Neural progenitor cell (in vitro differentiated cells): ENCODE measurements at regions not wholly inside any gene's neighbourhood (a gene's known extent, or its start where the extent isn't known, plus 50 kb on each side); places are given as distances from the start of the nearest gene placed in this dataset.

ENCODE experiments used
- DNase-seq: peaks from one replicate; pipeline ENCODE4 v3.0.0-alpha.2; 2016; ENCODE audit warnings: low spot score
- H2AFZ ChIP-seq: fragments of 200-600 bp; sonication (generic); replicated peaks from 2 replicates; pipeline ENCODE4 v1.6.1; 2016; ENCODE audit warnings: antibody characterized with exemption
- H3F3A ChIP-seq: fragments of 200-600 bp; sonication (generic); 2 replicates; pipeline ENCODE4 v1.6.1; 2016; ENCODE audit warnings: antibody characterized with exemption, low read depth
- H3K27ac ChIP-seq: fragments of 200-600 bp; sonication (generic); 2 replicates; pipeline ENCODE4 v1.5.1; 2016; ENCODE audit warnings: mild to moderate bottlenecking
- H3K27me3 ChIP-seq: fragments of 200-600 bp; sonication (generic); 2 replicates; pipeline ENCODE4 v1.6.1; 2016; ENCODE audit warnings: mild to moderate bottlenecking, moderate library complexity
- H3K36me3 ChIP-seq: fragments of 200-600 bp; sonication (generic); 2 replicates; pipeline ENCODE4 v1.5.1; 2016
- H3K4me1 ChIP-seq: fragments of 200-600 bp; sonication (generic); 2 replicates; pipeline ENCODE4 v1.6.1; 2016; ENCODE audit warnings: mixed run types
- H3K4me2 ChIP-seq: fragments of 200-600 bp; sonication (generic); 2 replicates; pipeline ENCODE4 v1.6.1; 2016
- H3K4me3 ChIP-seq: fragments of 200-600 bp; sonication (generic); 2 replicates; pipeline ENCODE4 v1.5.1; 2016
- H3K79me2 ChIP-seq: fragments of 200-600 bp; sonication (generic); 2 replicates; pipeline ENCODE4 v1.6.1; 2016; ENCODE audit warnings: low read depth
- H3K9ac ChIP-seq: fragments of 200-600 bp; sonication (generic); 2 replicates; pipeline ENCODE4 v1.6.1; 2016
- H3K9me3 ChIP-seq: fragments of 200-600 bp; sonication (generic); 2 replicates; pipeline ENCODE4 v1.5.1; 2016; ENCODE audit warnings: low read depth
- H4K20me1 ChIP-seq: fragments of 200-600 bp; sonication (generic); 2 replicates; pipeline ENCODE4 v1.6.1; 2016; ENCODE audit warnings: low read depth
- H3K27ac Mint-ChIP-seq: 3 replicates; pipeline ENCODE4 v1.8.0; 2021; ENCODE audit warnings: mixed read lengths
- H3K27me3 Mint-ChIP-seq: 2 replicates; pipeline ENCODE4 v1.8.0; 2022; ENCODE audit warnings: low read depth, mild to moderate bottlenecking, inconsistent platforms, moderate library complexity, mixed read lengths; ENCODE audit not compliant: insufficient read depth
- H3K36me3 Mint-ChIP-seq: 3 replicates; pipeline ENCODE4 v1.8.0; 2021; ENCODE audit warnings: mixed read lengths
- H3K4me1 Mint-ChIP-seq: 3 replicates; pipeline ENCODE4 v1.8.0; 2021; ENCODE audit warnings: mixed read lengths
- H3K4me3 Mint-ChIP-seq: 3 replicates; pipeline ENCODE4 v1.8.0; 2021; ENCODE audit warnings: mild to moderate bottlenecking, moderate library complexity, mixed read lengths
- H3K9me3 Mint-ChIP-seq: 3 replicates; pipeline ENCODE4 v1.8.0; 2020; ENCODE audit warnings: mixed read lengths
- EZH2 ChIP-seq: fragments of 200-600 bp; sonication (generic); IDR thresholded peaks from 2 replicates; pipeline ENCODE4 v1.6.1; 2017; ENCODE audit warnings: antibody characterized with exemption, mild to moderate bottlenecking, moderate library complexity
- EZH2phosphoT487 ChIP-seq: fragments of 200-600 bp; sonication (generic); IDR thresholded peaks from 2 replicates; pipeline ENCODE4 v1.6.1; 2017; ENCODE audit warnings: antibody characterized with exemption
- TF ChIP-seq, protein P1 (sequence below): fragments of 200-600 bp; sonication (generic); IDR thresholded peaks from 2 replicates; pipeline ENCODE4 v1.5.1; 2017; ENCODE audit warnings: antibody characterized with exemption, mild to moderate bottlenecking

GRCh38 chr20:6836821-6837374 lies 69.4 kb downstream of the BMP2 start:
- H3K4me1 Mint-ChIP-seq, result peaks cover 18% of the 10 kb centered on the region
- H2AFZ ChIP-seq, result peak overlapping the region; percentile 4

DNA sequence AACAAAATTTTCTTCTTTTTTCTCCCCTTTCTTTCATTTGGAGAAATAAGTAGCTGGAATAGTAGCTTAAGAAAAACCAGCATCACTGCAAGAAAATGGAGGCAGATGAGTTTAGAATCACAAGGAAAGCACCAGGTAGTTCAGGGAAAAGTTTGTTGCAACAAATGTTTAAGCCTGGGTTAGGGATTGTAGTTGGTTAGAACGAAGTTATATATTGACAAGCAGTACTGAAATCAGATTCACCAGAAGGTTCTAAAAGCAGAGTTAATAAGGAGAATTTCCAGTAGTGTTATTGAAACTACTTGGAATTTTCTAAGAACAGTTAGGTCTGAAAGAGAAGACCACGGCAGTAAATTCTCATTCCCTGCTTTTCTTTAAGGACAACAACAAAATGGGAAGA lies 70.2 kb downstream of the BMP2 start:
- no peaks in the 10 kb centered on the region for H4K20me1 ChIP-seq
- Mint-ChIP-seq H3K36me3 (no peaks in the 10 kb centered on the region), H3K9me3 (no peaks in the 10 kb centered on the region), H3K27me3 (peaks cover 12% of the 10 kb centered on the region), H3K4me1 (peaks cover 18% of the 10 kb centered on the region), H3K4me3 (no peak overlapping the region), H3K27ac (no peak overlapping the region)
- TF ChIP-seq EZH2, result no peak
- TF ChIP-seq, protein P1, sequence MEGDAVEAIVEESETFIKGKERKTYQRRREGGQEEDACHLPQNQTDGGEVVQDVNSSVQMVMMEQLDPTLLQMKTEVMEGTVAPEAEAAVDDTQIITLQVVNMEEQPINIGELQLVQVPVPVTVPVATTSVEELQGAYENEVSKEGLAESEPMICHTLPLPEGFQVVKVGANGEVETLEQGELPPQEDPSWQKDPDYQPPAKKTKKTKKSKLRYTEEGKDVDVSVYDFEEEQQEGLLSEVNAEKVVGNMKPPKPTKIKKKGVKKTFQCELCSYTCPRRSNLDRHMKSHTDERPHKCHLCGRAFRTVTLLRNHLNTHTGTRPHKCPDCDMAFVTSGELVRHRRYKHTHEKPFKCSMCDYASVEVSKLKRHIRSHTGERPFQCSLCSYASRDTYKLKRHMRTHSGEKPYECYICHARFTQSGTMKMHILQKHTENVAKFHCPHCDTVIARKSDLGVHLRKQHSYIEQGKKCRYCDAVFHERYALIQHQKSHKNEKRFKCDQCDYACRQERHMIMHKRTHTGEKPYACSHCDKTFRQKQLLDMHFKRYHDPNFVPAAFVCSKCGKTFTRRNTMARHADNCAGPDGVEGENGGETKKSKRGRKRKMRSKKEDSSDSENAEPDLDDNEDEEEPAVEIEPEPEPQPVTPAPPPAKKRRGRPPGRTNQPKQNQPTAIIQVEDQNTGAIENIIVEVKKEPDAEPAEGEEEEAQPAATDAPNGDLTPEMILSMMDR, result no peak
- TF ChIP-seq EZH2phosphoT487, result no peak
- H3F3A ChIP-seq, result peaks cover 13% of the 10 kb centered on the region
- no peaks in the 10 kb centered on the region for H3K79me2 ChIP-seq
- peaks cover 28% of the 10 kb centered on the region for H3K4me1 ChIP-seq
- H3K36me3 ChIP-seq, result no peaks in the 10 kb centered on the region
- no peak overlapping the region for H3K9ac ChIP-seq
- no peak overlapping the region for H3K4me3 ChIP-seq
- peak overlapping the region; percentile 15 for H3K4me2 ChIP-seq
- no peak overlapping the region for H3K27ac ChIP-seq
- peak overlapping the region; percentile 22 for H2AFZ ChIP-seq
- no peaks in the 10 kb centered on the region for H3K9me3 ChIP-seq
- no peaks in the 10 kb centered on the region for H3K27me3 ChIP-seq
- DNase-seq, result no peak

More at GRCh38 chr20:6836821-6837374, 69.4 kb downstream of the BMP2 start:
- Mint-ChIP-seq H3K36me3 (no peaks in the 10 kb centered on the region), H3K27me3 (peaks cover 11% of the 10 kb centered on the region), H3K27ac (no peak overlapping the region), H3K9me3 (no peaks in the 10 kb centered on the region), H3K4me3 (no peak overlapping the region)
- Histone ChIP-seq H3K27ac (no peak overlapping the region), H3K4me3 (no peak overlapping the region), H3F3A (peaks cover 13% of the 10 kb centered on the region), H3K9me3 (no peaks in the 10 kb centered on the region), H3K27me3 (no peaks in the 10 kb centered on the region), H3K9ac (no peak overlapping the region), H3K36me3 (no peaks in the 10 kb centered on the region), H4K20me1 (no peaks in the 10 kb centered on the region), H3K4me2 (peak overlapping the region; percentile 15), H3K79me2 (no peaks in the 10 kb centered on the region), H3K4me1 (peaks cover 28% of the 10 kb centered on the region)
- no peak for DNase-seq
- TF ChIP-seq EZH2 (no peak), EZH2phosphoT487 (no peak)
- TF ChIP-seq, protein P1, result no peak

- Histone ChIP-seq H3K79me2 (no peaks in the 10 kb centered on the region), H3K4me3 (no peak overlapping the region), H3K9ac (no peak overlapping the region), H2AFZ (peak overlapping the region; percentile 22), H3F3A (peaks cover 13% of the 10 kb centered on the region), H3K27me3 (no peaks in the 10 kb centered on the region), H3K4me1 (peaks cover 28% of the 10 kb centered on the region), H3K9me3 (no peaks in the 10 kb centered on the region), H3K36me3 (no peaks in the 10 kb centered on the region), H3K27ac (no peak overlapping the region), H4K20me1 (no peaks in the 10 kb centered on the region), H3K4me2 (peak overlapping the region; percentile 15)
- H3K27ac Mint-ChIP-seq, result no peak overlapping the region
- peaks cover 18% of the 10 kb centered on the region for H3K4me1 Mint-ChIP-seq
- TF ChIP-seq EZH2 (no peak), EZH2phosphoT487 (no peak)
- TF ChIP-seq, protein P1, result no peak
- H3K9me3 Mint-ChIP-seq, result no peaks in the 10 kb centered on the region
- no peak overlapping the region for H3K4me3 Mint-ChIP-seq
- DNase-seq, result peak; percentile 39
- H3K36me3 Mint-ChIP-seq, result no peaks in the 10 kb centered on the region
- peaks cover 17% of the 10 kb centered on the region for H3K27me3 Mint-ChIP-seq
These were observed 70.8 kb downstream of the BMP2 start for GRCh38 chr20:6838181-6838826.
